Tibial nerve (tissue), 4 donors: ENCODE measurements at regions not wholly inside any gene's neighbourhood (a gene's known extent, or its start where the extent isn't known, plus 50 kb on each side); places are given as distances from the start of the nearest gene placed in this dataset.

Source experiments
- EP300 ChIP-seq, 2 donors: sonication (generic); formaldehyde crosslinking; IDR thresholded peaks; one replicate each; pipeline ENCODE4 v1.6.1; 2017; ENCODE audit warnings: antibody characterized with exemption in 2 of 2, mild to moderate bottlenecking in 1 of 2
- TF ChIP-seq, protein P1 (sequence below), 5 experiments: fragments of 200-600 bp in 3 of 5; fragments of 450-650 bp in 2 of 5; sonication (generic) in 3 of 5; IDR thresholded peaks; one replicate each; pipeline ENCODE4 v1.5.1; 2016 to 2019; ENCODE audit warnings: antibody characterized with exemption in 5 of 5, mild to moderate bottlenecking in 3 of 5, moderate library complexity in 2 of 5

DNA sequence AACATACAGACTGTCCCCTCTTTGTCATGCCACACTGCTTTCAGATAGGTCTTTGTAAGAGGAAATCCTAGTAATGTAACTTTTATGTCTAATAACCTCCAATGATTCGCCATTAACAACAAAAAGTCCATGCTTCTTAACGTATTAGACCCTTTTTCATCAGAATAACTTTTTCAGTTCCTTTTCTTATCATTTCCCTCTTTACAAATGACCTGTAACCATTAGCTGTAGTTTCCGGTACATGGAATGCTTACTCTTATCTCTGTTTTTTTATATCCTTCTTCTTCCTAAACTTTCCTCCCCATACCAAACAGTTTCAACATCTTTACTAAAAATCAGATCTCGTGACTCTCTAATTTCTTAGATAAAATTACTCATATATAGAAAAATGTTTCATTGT lies 268.9 kb upstream of the TYRP1 start:
- TF ChIP-seq, protein P1, sequence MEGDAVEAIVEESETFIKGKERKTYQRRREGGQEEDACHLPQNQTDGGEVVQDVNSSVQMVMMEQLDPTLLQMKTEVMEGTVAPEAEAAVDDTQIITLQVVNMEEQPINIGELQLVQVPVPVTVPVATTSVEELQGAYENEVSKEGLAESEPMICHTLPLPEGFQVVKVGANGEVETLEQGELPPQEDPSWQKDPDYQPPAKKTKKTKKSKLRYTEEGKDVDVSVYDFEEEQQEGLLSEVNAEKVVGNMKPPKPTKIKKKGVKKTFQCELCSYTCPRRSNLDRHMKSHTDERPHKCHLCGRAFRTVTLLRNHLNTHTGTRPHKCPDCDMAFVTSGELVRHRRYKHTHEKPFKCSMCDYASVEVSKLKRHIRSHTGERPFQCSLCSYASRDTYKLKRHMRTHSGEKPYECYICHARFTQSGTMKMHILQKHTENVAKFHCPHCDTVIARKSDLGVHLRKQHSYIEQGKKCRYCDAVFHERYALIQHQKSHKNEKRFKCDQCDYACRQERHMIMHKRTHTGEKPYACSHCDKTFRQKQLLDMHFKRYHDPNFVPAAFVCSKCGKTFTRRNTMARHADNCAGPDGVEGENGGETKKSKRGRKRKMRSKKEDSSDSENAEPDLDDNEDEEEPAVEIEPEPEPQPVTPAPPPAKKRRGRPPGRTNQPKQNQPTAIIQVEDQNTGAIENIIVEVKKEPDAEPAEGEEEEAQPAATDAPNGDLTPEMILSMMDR (IDR thresholded peaks at IDR 0.05) = no peak
- no peak for TF ChIP-seq EP300 (IDR thresholded peaks at IDR 0.05)
